A549 (cell line): ENCODE measurements at regions not wholly inside any gene's neighbourhood (a gene's known extent, or its start where the extent isn't known, plus 50 kb on each side); places are given as distances from the start of the nearest gene placed in this dataset.

Experiments
- CEBPB ChIP-seq, 2 experiments: fragments of >200 bp in 1 of 2; sonication (Bioruptor Twin) in 1 of 2; formaldehyde crosslinking in 1 of 2; IDR thresholded peaks; 2 replicates each; pipeline ENCODE4 v1.6.1; 2012 to 2016
- CHD4 ChIP-seq: fragments of 200-600 bp; sonication (generic); IDR thresholded peaks from 2 replicates; pipeline ENCODE4 v1.6.1; 2016; ENCODE audit warnings: antibody characterized with exemption, mild to moderate bottlenecking, borderline replicate concordance
- JUN ChIP-seq, 2 experiments: fragments of >200 bp; sonication (Bioruptor Twin); formaldehyde crosslinking; IDR thresholded peaks; 2 replicates in 1 of 2; 3 replicates in 1 of 2; pipeline ENCODE4 v1.6.1; 2016 to 2017
- NPAS2 ChIP-seq: fragments of 250-450 bp; sonication (Bioruptor Pico); IDR thresholded peaks from 2 replicates; pipeline ENCODE4 v1.8.0; 2022; ENCODE audit warnings: mild to moderate bottlenecking, moderate library complexity, borderline replicate concordance
- NR3C1 ChIP-seq: fragments of >200 bp; sonication (Bioruptor Twin); formaldehyde crosslinking; IDR thresholded peaks from 3 replicates; pipeline ENCODE4 v1.6.1; 2017
- PBX3 ChIP-seq: IDR thresholded peaks from 2 replicates; pipeline ENCODE4 v1.6.1; 2012
- POLR2A ChIP-seq: IDR thresholded peaks from 2 replicates; pipeline ENCODE4 v1.6.1; 2012; ENCODE audit warnings: mild to moderate bottlenecking, low read length
- RAD21 ChIP-seq, 2 experiments: fragments of >200 bp in 1 of 2; sonication (Bioruptor Twin) in 1 of 2; formaldehyde crosslinking in 1 of 2; IDR thresholded peaks in 1 of 2; conservative IDR thresholded peaks in 1 of 2; 2 replicates in 1 of 2; 3 replicates in 1 of 2; pipeline ENCODE4 v1.6.1; 2012 to 2018; ENCODE audit warnings: inconsistent platforms in 1 of 2
- TF ChIP-seq, protein P1 (sequence below): fragments of 450-650 bp; IDR thresholded peaks from 2 replicates; pipeline ENCODE4 v1.6.1; 2014; ENCODE audit warnings: antibody characterized with exemption
- TF ChIP-seq, protein P2 (sequence below): fragments of >200 bp; sonication (Bioruptor Twin); formaldehyde crosslinking; IDR thresholded peaks from 3 replicates; pipeline ENCODE4 v1.5.1; 2016

- TF ChIP-seq NR3C1, result no peak
- TF ChIP-seq RAD21 (conservative IDR thresholded peaks at IDR 0.05 in 1 of 2, IDR thresholded peaks at IDR 0.05 in 1 of 2), result no peak
- TF ChIP-seq CEBPB (IDR thresholded peaks at IDR 0.05), result no peak
- TF ChIP-seq, protein P1, sequence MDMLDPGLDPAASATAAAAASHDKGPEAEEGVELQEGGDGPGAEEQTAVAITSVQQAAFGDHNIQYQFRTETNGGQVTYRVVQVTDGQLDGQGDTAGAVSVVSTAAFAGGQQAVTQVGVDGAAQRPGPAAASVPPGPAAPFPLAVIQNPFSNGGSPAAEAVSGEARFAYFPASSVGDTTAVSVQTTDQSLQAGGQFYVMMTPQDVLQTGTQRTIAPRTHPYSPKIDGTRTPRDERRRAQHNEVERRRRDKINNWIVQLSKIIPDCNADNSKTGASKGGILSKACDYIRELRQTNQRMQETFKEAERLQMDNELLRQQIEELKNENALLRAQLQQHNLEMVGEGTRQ, result no peak
- TF ChIP-seq JUN (IDR thresholded peaks at IDR 0.05), result no peak
- TF ChIP-seq, protein P2, sequence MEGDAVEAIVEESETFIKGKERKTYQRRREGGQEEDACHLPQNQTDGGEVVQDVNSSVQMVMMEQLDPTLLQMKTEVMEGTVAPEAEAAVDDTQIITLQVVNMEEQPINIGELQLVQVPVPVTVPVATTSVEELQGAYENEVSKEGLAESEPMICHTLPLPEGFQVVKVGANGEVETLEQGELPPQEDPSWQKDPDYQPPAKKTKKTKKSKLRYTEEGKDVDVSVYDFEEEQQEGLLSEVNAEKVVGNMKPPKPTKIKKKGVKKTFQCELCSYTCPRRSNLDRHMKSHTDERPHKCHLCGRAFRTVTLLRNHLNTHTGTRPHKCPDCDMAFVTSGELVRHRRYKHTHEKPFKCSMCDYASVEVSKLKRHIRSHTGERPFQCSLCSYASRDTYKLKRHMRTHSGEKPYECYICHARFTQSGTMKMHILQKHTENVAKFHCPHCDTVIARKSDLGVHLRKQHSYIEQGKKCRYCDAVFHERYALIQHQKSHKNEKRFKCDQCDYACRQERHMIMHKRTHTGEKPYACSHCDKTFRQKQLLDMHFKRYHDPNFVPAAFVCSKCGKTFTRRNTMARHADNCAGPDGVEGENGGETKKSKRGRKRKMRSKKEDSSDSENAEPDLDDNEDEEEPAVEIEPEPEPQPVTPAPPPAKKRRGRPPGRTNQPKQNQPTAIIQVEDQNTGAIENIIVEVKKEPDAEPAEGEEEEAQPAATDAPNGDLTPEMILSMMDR, result no peak
- no peak for TF ChIP-seq CHD4
- no peak for TF ChIP-seq POLR2A
- no peak for TF ChIP-seq PBX3
- TF ChIP-seq NPAS2 (CRISPR knock-in tag), result no peak
Measured at GRCh38 chr7:33852838-33853237, 52.5 kb upstream of the BMPER start.
